ENCODE measurements at regions not wholly inside any gene's neighbourhood (a gene's known extent, or its start where the extent isn't known, plus 50 kb on each side); places are given as distances from the start of the nearest gene placed in this dataset.
"Not testable (repeated sequence)": the region's sequence is repeated elsewhere in the genome, so short reads cannot be mapped to it uniquely, and the experiment has no call there.

- no peak for DNase-seq (ENCODE audit: low read depth)
These were observed 1933.6 kb upstream of the LRRTM1 start for GRCh38 chr2:82237994-82238662.

GRCh38 chr2:82234283-82234874 is 1929.8 kb upstream of the LRRTM1 start:
- DNase-seq (ENCODE audit: low read depth): no peak

GRCh38 chr2:82233806-82234205 is 1929.3 kb upstream of the LRRTM1 start:
- no peak for DNase-seq (ENCODE audit: low read depth)

GRCh38 chr2:82230406-82230805 is 1925.9 kb upstream of the LRRTM1 start:
- no peak for DNase-seq (ENCODE audit: low read depth)

- DNase-seq (ENCODE audit: low read depth): no peak
These were observed 1921.9 kb upstream of the LRRTM1 start for GRCh38 chr2:82226441-82226840.

- no peak for DNase-seq (ENCODE audit: low read depth)
These were observed 1919.9 kb upstream of the LRRTM1 start for GRCh38 chr2:82224301-82224940.

- no peak for DNase-seq (ENCODE audit: low read depth)
These were observed 1910.7 kb upstream of the LRRTM1 start for GRCh38 chr2:82215212-82215611.

GRCh38 chr2:82199493-82199852 is 1894.9 kb upstream of the LRRTM1 start:
- DNase-seq (ENCODE audit: low read depth): no peak

GRCh38 chr2:82198809-82199492 is 1894.4 kb upstream of the LRRTM1 start:
- no peak for DNase-seq (ENCODE audit: low read depth)

GRCh38 chr2:82182270-82182669 is 1877.7 kb upstream of the LRRTM1 start:
- DNase-seq (ENCODE audit: low read depth): no peak

GRCh38 chr2:82175210-82175609 is 1870.7 kb upstream of the LRRTM1 start:
- DNase-seq (ENCODE audit: low read depth): not testable (repeated sequence)

- no peak for DNase-seq (ENCODE audit: low read depth)
These were observed 1867.9 kb upstream of the LRRTM1 start for GRCh38 chr2:82172483-82172882.

GRCh38 chr2:82169379-82169778 is 1864.8 kb upstream of the LRRTM1 start:
- DNase-seq (ENCODE audit: low read depth): no peak

- DNase-seq (ENCODE audit: low read depth): no peak
These were observed 1860.8 kb upstream of the LRRTM1 start for GRCh38 chr2:82165377-82165776.

- no peak for DNase-seq (ENCODE audit: low read depth)
These were observed 1853.6 kb upstream of the LRRTM1 start for GRCh38 chr2:82158150-82158549.

- DNase-seq (ENCODE audit: low read depth): no peak
These were observed 1850.9 kb upstream of the LRRTM1 start for GRCh38 chr2:82155469-82155868.

- DNase-seq (ENCODE audit: low read depth): no peak
These were observed 1838.8 kb upstream of the LRRTM1 start for GRCh38 chr2:82143343-82143742.

GRCh38 chr2:82139979-82140611 is 1835.5 kb upstream of the LRRTM1 start:
- no peak for DNase-seq (ENCODE audit: low read depth)

- DNase-seq (ENCODE audit: low read depth): no peak
These were observed 1832.9 kb upstream of the LRRTM1 start for GRCh38 chr2:82137441-82137840.

GRCh38 chr2:82128051-82128450 is 1823.5 kb upstream of the LRRTM1 start:
- no peak for DNase-seq (ENCODE audit: low read depth)

GRCh38 chr2:82124629-82125028 is 1820.1 kb upstream of the LRRTM1 start:
- no peak for DNase-seq (ENCODE audit: low read depth)

- no peak for DNase-seq (ENCODE audit: low read depth)
These were observed 1816.1 kb upstream of the LRRTM1 start for GRCh38 chr2:82120654-82121053.

GRCh38 chr2:82120115-82120514 is 1815.6 kb upstream of the LRRTM1 start:
- DNase-seq (ENCODE audit: low read depth): no peak

Measured in amniotic epithelial cell (primary cell).